ENCODE measurements at regions not wholly inside any gene's neighbourhood (a gene's known extent, or its start where the extent isn't known, plus 50 kb on each side); places are given as distances from the start of the nearest gene placed in this dataset.

- TF ChIP-seq POLR2AphosphoS5 (IDR thresholded peaks at IDR 0.05; ENCODE audit: low read depth, low read length) (no peak), SIN3A (IDR thresholded peaks at IDR 0.05; ENCODE audit: borderline replicate concordance, insufficient read depth, low read length) (no peak)
These were observed 2084.4 kb upstream of the PIK3C3 start for GRCh38 chr18:39870591-39870990.

Data from PFSK-1 (cell line).